ENCODE measurements at regions not wholly inside any gene's neighbourhood (a gene's known extent, or its start where the extent isn't known, plus 50 kb on each side); places are given as distances from the start of the nearest gene placed in this dataset.

DNA sequence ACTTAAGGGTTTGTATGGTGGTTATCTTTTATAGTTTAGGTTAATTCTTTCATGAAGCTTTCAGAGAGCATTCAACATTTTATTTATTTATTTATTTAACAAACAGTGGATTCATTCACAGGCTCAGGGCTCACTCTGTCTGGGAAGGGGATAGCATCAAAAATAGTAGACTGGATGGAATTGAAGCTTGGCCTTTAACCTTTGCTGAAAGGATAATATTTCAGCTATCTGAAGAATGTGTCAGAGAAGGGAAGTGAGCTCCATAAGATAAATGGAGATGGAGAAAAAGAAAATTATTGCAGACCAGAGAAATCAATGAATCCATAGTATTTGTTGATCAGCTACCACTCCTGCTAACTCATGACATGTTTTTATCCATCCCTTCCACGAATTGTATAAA lies 305.6 kb downstream of the COG6 start:
- TF ChIP-seq ZNF532 (CRISPR knock-in tag; IDR thresholded peaks at IDR 0.05; ENCODE audit: borderline replicate concordance) (no peak), PRRX2 (CRISPR knock-in tag; IDR thresholded peaks at IDR 0.05) (no peak)
- Mint-ChIP-seq H3K9me3 (peaks cover 6% of the 10 kb centered on the region), H3K36me3 (no peaks in the 10 kb centered on the region), H3K27me3 (ENCODE audit: low read depth) (no peaks in the 10 kb centered on the region), H3K27ac (no peak overlapping the region), H3K4me3 (no peak overlapping the region), H3K4me1 (peaks cover 6% of the 10 kb centered on the region; the same call in 1 of the 2 replicates)
- ATAC-seq (no peak), DNase-seq (ENCODE audit: low spot score) (no peak)
- POLR2A ChIA-PET = no interaction called here
- CTCF ChIA-PET = interaction anchor here (4.7 kb wide), 1 partner anchor 19 kb away, joined by 23 read pairs; no protein-coding TSS in a partner anchor

DNA sequence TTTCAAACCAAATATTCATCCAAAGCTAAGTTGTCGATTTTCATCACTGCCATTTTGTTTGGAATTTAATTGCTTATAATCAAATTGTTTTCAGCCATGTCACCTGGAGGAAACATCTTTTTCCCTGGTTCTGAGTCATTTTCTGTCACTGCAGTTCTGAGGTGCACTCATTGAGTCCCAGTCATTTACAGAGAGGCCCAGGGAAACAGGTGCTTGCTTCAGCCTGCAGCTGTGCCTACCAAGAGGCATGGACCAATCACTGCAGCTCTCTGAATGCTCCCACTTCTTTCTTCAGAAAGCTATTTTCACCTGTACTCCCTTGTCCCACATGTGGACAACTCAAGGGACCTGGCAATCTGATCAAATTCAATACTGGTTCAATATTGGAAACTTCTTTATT lies 308.1 kb downstream of the COG6 start:
- Mint-ChIP-seq H3K27ac (no peak overlapping the region), H3K4me3 (no peak overlapping the region), H3K27me3 (ENCODE audit: low read depth) (no peaks in the 10 kb centered on the region), H3K9me3 (peaks cover 6% of the 10 kb centered on the region), H3K4me1 (peaks cover 6% of the 10 kb centered on the region; the same call in 1 of the 2 replicates), H3K36me3 (no peaks in the 10 kb centered on the region)
- ChIA-PET POLR2A (no interaction called here), CTCF (interaction anchor here (4.7 kb wide), 1 partner anchor 21 kb away, joined by 23 read pairs; no protein-coding TSS in a partner anchor)
- ATAC-seq = no peak
- TF ChIP-seq TCF7 (CRISPR knock-in tag; IDR thresholded peaks at IDR 0.05; ENCODE audit: low read depth) = no peak
- TF ChIP-seq ZNF121 (CRISPR knock-in tag; IDR thresholded peaks at IDR 0.05) = no peak
- TF ChIP-seq ATF1 (CRISPR knock-in tag; IDR thresholded peaks at IDR 0.05) = no peak
- TF ChIP-seq TEAD1 (CRISPR knock-in tag; IDR thresholded peaks at IDR 0.05) = no peak
- TF ChIP-seq, protein P1, sequence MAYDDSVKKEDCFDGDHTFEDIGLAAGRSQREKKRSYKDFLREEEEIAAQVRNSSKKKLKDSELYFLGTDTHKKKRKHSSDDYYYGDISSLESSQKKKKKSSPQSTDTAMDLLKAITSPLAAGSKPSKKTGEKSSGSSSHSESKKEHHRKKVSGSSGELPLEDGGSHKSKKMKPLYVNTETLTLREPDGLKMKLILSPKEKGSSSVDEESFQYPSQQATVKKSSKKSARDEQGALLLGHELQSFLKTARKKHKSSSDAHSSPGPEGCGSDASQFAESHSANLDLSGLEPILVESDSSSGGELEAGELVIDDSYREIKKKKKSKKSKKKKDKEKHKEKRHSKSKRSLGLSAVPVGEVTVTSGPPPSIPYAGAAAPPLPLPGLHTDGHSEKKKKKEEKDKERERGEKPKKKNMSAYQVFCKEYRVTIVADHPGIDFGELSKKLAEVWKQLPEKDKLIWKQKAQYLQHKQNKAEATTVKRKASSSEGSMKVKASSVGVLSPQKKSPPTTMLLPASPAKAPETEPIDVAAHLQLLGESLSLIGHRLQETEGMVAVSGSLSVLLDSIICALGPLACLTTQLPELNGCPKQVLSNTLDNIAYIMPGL (CRISPR knock-in tag; IDR thresholded peaks at IDR 0.05) = no peak
- TF ChIP-seq, protein P2, sequence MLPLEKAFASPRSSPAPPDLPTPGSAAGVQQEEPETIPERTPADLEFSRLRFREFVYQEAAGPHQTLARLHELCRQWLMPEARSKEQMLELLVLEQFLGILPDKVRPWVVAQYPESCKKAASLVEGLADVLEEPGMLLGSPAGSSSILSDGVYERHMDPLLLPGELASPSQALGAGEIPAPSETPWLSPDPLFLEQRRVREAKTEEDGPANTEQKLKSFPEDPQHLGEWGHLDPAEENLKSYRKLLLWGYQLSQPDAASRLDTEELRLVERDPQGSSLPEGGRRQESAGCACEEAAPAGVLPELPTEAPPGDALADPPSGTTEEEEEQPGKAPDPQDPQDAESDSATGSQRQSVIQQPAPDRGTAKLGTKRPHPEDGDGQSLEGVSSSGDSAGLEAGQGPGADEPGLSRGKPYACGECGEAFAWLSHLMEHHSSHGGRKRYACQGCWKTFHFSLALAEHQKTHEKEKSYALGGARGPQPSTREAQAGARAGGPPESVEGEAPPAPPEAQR (CRISPR knock-in tag; IDR thresholded peaks at IDR 0.05) = no peak
- TF ChIP-seq ZNF317 (CRISPR knock-in tag; IDR thresholded peaks at IDR 0.05; ENCODE audit: borderline replicate concordance, low read depth) = no peak
- no peak for TF ChIP-seq ZNF263 (CRISPR knock-in tag; IDR thresholded peaks at IDR 0.05; ENCODE audit: low read depth)
- no peak for TF ChIP-seq CREM (CRISPR knock-in tag; IDR thresholded peaks at IDR 0.05)
- TF ChIP-seq FOXP1 (CRISPR knock-in tag; IDR thresholded peaks at IDR 0.05; ENCODE audit: borderline replicate concordance) = no peak
- TF ChIP-seq CBFB (CRISPR knock-in tag; IDR thresholded peaks at IDR 0.05; ENCODE audit: low read depth) = no peak
- no peak for TF ChIP-seq RORB (CRISPR knock-in tag; IDR thresholded peaks at IDR 0.05)
- no peak for TF ChIP-seq ZNF138 (CRISPR knock-in tag; conservative IDR thresholded peaks at IDR 0.05)
- no peak for TF ChIP-seq RELA (CRISPR knock-in tag; IDR thresholded peaks at IDR 0.05; ENCODE audit: borderline replicate concordance)
- TF ChIP-seq, protein P3, sequence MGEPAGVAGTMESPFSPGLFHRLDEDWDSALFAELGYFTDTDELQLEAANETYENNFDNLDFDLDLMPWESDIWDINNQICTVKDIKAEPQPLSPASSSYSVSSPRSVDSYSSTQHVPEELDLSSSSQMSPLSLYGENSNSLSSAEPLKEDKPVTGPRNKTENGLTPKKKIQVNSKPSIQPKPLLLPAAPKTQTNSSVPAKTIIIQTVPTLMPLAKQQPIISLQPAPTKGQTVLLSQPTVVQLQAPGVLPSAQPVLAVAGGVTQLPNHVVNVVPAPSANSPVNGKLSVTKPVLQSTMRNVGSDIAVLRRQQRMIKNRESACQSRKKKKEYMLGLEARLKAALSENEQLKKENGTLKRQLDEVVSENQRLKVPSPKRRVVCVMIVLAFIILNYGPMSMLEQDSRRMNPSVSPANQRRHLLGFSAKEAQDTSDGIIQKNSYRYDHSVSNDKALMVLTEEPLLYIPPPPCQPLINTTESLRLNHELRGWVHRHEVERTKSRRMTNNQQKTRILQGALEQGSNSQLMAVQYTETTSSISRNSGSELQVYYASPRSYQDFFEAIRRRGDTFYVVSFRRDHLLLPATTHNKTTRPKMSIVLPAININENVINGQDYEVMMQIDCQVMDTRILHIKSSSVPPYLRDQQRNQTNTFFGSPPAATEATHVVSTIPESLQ (CRISPR knock-in tag; IDR thresholded peaks at IDR 0.05) = no peak
- no peak for TF ChIP-seq MXD4 (CRISPR knock-in tag; IDR thresholded peaks at IDR 0.05; ENCODE audit: borderline replicate concordance)
- no peak for DNase-seq (ENCODE audit: low spot score)
